ENCODE measurements at regions not wholly inside any gene's neighbourhood (a gene's known extent, or its start where the extent isn't known, plus 50 kb on each side); places are given as distances from the start of the nearest gene placed in this dataset.

DNA sequence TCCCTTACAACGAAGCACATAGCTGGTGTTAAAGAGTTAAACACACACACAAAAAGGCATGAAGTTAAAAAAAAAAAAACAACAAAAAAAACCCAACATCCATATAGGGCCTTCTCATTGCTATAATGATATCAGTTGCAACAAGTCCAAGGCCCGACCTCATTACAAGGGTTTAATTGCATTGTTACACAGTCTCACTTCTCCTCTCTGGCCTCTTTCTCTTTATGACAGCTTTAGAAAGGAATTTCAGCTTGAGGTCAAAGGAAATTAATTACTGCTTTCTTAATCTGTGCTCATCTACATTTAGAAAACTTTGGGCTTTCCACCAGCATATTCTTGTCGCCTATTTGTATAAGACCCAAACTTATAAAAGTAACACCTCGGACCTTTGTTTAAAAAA is 342.1 kb downstream of the NR2F2 start:
- DNase-seq (ENCODE audit: low spot score): no peak

GRCh38 chr15:96678386-96678785 is 347.9 kb downstream of the NR2F2 start:
- DNase-seq (ENCODE audit: low spot score): no peak

- peak; percentile 5 for DNase-seq (ENCODE audit: low spot score)
These were observed 357.0 kb downstream of the NR2F2 start for GRCh38 chr15:96687388-96688107.

DNA sequence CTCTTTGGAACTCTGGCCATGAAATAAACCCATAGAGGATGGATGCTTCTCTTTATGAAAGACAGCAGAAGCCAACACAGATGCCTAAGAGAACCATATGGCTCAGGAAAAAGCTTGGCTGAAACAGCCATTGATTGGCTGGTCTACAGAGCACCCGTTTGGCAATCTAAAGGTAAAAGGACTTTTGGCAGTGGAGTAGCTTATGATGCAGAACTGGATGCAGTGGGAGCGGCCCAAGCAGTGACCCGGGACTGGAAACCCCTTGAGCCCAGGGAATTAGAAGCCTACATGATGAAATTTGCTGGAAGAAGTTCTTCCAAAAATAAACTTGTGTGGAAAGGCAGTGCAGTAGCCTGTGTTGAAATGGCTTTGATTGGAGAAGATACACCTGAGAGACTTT is 360.2 kb downstream of the NR2F2 start:
- no peak for DNase-seq (ENCODE audit: low spot score)

- no peak for DNase-seq (ENCODE audit: low spot score)
These were observed 362.3 kb downstream of the NR2F2 start for GRCh38 chr15:96692826-96693225.

DNA sequence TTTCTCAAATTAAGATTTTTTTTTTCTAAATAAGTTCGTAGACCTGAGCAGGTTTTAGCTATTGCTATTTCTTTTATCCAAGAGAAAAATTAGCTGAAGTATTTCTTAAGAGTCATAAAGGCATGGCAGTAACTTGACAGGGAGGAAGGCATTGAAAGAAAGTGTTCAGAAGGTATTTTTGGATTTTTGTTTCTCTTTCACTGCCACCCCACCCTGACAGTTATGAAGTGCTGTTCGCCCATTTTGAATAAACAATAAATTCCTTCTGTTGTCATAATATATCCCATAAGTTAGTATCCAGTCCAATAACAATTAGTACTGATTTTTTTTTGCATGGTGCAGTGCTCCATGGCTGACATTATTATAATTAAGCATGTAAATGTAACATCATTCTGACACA is 363.0 kb downstream of the NR2F2 start:
- DNase-seq (ENCODE audit: low spot score): no peak

DNA sequence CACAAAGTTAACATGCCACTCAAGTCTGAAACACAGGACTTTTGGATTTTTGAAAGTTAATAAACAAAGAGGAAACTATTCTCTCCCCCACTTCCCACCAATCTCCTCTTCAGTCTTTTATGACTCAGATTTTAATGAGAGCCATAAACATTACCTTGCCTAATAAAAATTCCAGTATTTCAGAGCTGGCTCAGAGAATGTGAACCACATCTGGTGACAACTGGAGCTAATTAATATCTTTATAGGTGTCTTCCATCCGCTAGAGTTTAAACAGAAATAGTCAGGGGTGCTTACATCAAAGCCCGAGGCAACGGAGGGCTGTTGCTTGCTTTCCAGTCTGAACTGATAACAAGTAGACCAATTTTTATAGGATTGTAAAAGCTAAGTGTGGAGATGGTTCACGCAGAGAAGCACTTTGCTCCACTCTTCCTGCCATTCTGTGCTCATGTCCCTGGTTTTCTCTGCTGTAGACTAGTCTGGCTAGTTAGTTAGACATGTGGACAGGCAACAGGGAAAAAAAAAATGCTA is 363.6 kb downstream of the NR2F2 start:
- DNase-seq (ENCODE audit: low spot score): peak; percentile 47

GRCh38 chr15:96695426-96695825 is 364.9 kb downstream of the NR2F2 start:
- DNase-seq (ENCODE audit: low spot score): no peak

DNA sequence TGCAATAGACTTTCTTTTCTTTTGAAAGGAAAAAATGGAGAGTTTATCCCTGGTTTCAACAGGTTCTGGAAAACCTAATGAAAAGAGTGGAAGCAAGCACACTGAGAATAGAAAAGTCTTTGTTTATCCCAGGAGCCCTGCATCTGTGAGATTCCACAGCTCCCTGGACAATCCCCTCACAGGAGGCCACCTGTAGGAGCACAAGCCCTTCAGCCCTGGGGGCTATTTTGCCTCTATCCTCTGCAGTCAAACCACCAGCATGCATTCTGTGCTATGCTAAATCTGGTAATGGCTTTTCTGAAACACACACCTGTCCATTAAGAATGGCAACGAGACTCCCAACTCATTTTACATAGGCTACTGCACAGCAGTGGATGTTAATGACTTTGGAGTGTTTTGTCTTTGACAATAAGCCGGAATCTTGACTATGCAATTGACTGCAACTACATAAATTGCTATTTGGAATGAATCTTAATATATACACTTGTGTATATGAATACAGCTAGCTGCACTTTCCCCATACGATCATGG is 369.4 kb downstream of the NR2F2 start:
- DNase-seq (ENCODE audit: low spot score): no peak

- DNase-seq (ENCODE audit: low spot score): no peak
These were observed 370.1 kb downstream of the NR2F2 start for GRCh38 chr15:96700555-96700954.

GRCh38 chr15:96701443-96701842 is 370.9 kb downstream of the NR2F2 start:
- DNase-seq (ENCODE audit: low spot score): no peak

DNA sequence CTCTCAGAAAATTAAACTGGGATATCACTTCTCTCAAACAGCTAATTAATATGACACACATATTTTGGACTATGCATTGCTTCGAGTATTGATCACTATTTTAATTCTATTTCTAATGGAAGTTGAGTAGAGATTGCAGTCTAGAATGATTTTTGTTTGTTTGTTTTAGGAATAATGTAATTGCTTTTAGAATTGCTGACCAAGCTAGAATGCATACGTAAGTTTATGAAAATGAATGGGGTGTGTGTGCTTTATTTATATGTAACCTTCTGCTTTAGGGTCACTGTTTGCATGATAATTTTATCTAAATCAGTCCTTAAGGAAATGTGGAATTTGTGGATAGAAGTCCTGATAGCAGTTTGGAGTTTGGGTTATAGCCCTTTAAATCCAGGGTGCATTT is 371.4 kb downstream of the NR2F2 start:
- DNase-seq (ENCODE audit: low spot score): no peak

DNA sequence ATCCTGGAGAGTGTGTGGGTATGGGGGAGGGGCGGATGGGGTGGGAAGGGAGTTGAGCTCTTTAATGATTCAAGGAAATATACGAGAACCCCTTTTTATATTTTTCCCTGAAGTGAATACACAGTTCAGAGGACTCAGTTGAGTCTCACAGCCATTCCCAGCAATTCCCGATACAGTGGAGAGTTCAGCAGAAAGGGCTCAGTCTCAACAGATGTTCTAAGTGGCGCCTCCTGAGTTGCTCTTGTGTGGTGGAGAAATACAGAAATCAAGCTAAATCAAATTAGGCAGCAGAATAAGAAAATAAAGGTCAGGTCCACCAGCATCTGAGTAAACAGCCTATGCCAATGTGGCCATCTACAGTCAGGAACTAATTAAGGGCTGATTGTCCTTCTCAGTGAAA is 372.1 kb downstream of the NR2F2 start:
- DNase-seq (ENCODE audit: low spot score): no peak

GRCh38 chr15:96703091-96703490 is 372.6 kb downstream of the NR2F2 start:
- no peak for DNase-seq (ENCODE audit: low spot score)

GRCh38 chr15:96703794-96704550 is 373.5 kb downstream of the NR2F2 start:
- DNase-seq (ENCODE audit: low spot score): no peak

DNA sequence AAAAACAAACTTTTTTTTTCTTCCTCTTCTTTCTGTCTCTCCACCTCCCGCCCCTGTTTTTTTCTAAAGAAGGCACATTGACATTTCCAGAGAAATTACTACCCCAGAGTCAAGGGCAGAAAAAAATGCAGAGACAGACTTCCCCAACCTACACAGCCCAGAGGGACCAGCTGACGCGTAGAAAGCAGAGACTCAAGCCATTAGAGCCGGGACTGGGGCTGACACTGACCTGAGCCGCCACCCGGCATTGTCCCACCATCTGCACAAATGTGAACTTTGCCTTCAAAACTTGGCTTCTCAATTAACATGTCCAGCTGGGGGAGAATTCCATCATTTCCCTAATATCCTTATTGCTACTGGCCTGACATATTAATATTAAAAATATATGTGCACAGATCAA is 385.6 kb downstream of the NR2F2 start:
- no peak for DNase-seq (ENCODE audit: low spot score)

- no peak for DNase-seq (ENCODE audit: low spot score)
These were observed 386.0 kb downstream of the NR2F2 start for GRCh38 chr15:96716478-96716877.

GRCh38 chr15:96720251-96720650 is 389.8 kb downstream of the NR2F2 start:
- no peak for DNase-seq (ENCODE audit: low spot score)

- no peak for DNase-seq (ENCODE audit: low spot score)
These were observed 390.2 kb downstream of the NR2F2 start for GRCh38 chr15:96720656-96721055.

GRCh38 chr15:96728591-96728990 is 398.1 kb downstream of the NR2F2 start:
- no peak for DNase-seq (ENCODE audit: low spot score)

DNA sequence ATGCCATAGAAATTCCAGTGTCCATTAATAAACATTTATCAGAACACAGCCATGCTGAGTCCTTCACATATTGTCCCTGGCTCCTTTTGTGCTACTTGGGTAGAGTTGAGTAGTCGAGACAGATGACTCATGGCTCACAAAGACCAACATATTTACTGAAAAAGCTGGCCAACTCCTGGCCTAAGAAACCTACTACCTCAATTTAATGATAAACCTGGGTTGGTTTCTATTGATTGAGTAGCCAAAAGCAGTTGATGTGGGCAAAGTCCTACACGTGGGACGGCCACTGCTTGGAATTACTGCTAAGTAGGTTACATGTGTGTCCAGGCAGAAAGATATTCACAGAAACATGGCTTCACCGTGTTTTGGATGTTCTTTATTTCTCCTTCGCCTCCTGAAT is 402.2 kb downstream of the NR2F2 start:
- DNase-seq (ENCODE audit: low spot score): no peak

GRCh38 chr15:96733721-96734120 is 403.2 kb downstream of the NR2F2 start:
- no peak for DNase-seq (ENCODE audit: low spot score)

DNA sequence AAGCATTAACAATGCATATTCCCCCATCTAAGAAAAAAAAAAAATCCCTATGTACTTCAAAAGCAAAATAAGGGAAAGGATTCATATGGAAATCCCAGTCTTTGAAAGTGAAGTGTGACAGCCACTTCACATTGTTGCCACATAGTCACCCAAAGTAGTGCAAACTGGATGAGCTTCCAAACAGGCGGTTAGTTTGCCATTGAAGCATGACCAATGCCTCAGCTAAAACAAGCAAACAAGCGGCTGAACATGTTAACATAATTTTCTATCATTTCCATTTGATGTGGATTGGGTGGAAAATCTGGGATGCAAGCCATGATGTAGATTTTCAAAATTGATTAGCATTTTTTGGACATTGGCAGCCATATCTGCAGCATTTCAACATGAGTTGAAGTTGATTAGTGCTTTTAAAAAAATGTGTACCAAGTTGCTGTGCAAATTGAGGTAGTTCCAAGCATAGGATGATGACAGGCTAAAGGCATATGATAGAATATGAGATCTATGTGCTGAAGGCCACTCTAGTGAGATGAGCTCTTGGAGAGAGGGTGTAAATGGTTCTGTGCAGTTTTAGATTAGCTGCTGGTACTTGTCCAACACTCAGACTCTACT is 405.2 kb downstream of the NR2F2 start:
- no peak for DNase-seq (ENCODE audit: low spot score)

Measured in A172 (cell line).